SU-DHL-6 (cell line): ENCODE measurements at regions not wholly inside any gene's neighbourhood (a gene's known extent, or its start where the extent isn't known, plus 50 kb on each side); places are given as distances from the start of the nearest gene placed in this dataset.
"Not testable (repeated sequence)": the region's sequence is repeated elsewhere in the genome, so short reads cannot be mapped to it uniquely, and the experiment has no call there.

Source experiments
- EZH2phosphoT487 ChIP-seq: fragments of 200-600 bp; sonication (generic), shearing (Covaris generic); conservative IDR thresholded peaks from 2 replicates; pipeline ENCODE4 v1.6.1; 2018; ENCODE audit warnings: mild to moderate bottlenecking, antibody characterized with exemption, low read length, moderate library complexity, mixed read lengths
- TF ChIP-seq, protein P1 (sequence below): fragments of 200-600 bp; sonication (generic); IDR thresholded peaks from one replicate; pipeline ENCODE4 v1.5.1; 2017; ENCODE audit warnings: antibody characterized with exemption, mild to moderate bottlenecking, low read length, moderate library complexity; ENCODE audit not compliant: insufficient read depth, poor library complexity, severe bottlenecking

- TF ChIP-seq, protein P1, sequence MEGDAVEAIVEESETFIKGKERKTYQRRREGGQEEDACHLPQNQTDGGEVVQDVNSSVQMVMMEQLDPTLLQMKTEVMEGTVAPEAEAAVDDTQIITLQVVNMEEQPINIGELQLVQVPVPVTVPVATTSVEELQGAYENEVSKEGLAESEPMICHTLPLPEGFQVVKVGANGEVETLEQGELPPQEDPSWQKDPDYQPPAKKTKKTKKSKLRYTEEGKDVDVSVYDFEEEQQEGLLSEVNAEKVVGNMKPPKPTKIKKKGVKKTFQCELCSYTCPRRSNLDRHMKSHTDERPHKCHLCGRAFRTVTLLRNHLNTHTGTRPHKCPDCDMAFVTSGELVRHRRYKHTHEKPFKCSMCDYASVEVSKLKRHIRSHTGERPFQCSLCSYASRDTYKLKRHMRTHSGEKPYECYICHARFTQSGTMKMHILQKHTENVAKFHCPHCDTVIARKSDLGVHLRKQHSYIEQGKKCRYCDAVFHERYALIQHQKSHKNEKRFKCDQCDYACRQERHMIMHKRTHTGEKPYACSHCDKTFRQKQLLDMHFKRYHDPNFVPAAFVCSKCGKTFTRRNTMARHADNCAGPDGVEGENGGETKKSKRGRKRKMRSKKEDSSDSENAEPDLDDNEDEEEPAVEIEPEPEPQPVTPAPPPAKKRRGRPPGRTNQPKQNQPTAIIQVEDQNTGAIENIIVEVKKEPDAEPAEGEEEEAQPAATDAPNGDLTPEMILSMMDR, result not testable (repeated sequence)
- TF ChIP-seq EZH2phosphoT487, result not testable (repeated sequence)
Measured at GRCh38 chr6:74704540-74704939, 501.3 kb downstream of the COL12A1 start.
